ENCODE measurements at regions not wholly inside any gene's neighbourhood (a gene's known extent, or its start where the extent isn't known, plus 50 kb on each side); places are given as distances from the start of the nearest gene placed in this dataset.

DNA sequence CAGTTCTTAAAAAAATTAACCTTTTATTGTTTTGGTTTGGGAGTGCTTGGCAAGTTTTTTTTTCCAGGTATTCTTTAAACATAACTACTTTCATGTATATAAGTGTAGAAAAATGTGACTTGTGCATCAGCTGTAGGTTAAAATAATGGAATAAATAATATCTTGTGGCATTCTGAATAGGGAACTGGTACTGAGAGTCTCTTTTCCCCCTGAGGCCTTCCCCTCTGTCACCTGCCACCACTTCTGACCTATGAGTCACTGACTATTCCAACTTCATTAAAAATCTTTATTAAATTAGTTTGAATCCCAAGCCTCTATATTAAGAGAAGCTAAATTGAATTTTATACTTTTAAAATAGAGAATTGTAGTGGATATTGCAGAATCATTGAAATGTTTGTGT, 805.7 kb downstream of the METTL15 start:
- intact Hi-C loops (cut with micrococcal nuclease) (no loop called here), dilution Hi-C loops (cut with MboI; ENCODE audit: extremely low pct_ligation_motif_present, low sequenced_read_pairs) (no loop called here)
- ChIA-PET POLR2A (no interaction called here), CTCF (no interaction called here)
- Histone ChIP-seq H3K4me2 (ENCODE audit: insufficient read depth, low read length) (no peak overlapping the region), H3K27me3 (ENCODE audit: control insufficient read depth in 2 of 2, insufficient read depth in 2 of 2, low read length in 2 of 2) (no peaks in the 10 kb centered on the region), H3K4me1 (ENCODE audit: control insufficient read depth, extremely low read depth, insufficient read depth, low read length) (peaks cover 23% of the 10 kb centered on the region), H2AFZ (ENCODE audit: low read depth, low read length) (no peak overlapping the region), H3K9ac (replicated peaks; ENCODE audit: extremely low read depth, insufficient read depth, low read length) (no peak overlapping the region), H3K9me1 (replicated peaks; ENCODE audit: control insufficient read depth, extremely low read depth, insufficient read depth, low read length) (no peaks in the 10 kb centered on the region), H3K27ac (ENCODE audit: insufficient read depth, low read depth, low read length) (no peak overlapping the region), H3K79me2 (ENCODE audit: control insufficient read depth, insufficient read depth, low read length) (no peaks in the 10 kb centered on the region), H4K20me1 (replicated peaks; ENCODE audit: control insufficient read depth, extremely low read depth, insufficient read depth, low read length) (no peaks in the 10 kb centered on the region), H3K36me3 (ENCODE audit: control insufficient read depth in 2 of 2, extremely low read depth in 1 of 2, insufficient read depth in 2 of 2, low read length in 2 of 2) (no peaks in the 10 kb centered on the region), H3K4me3 (replicated peaks in 1 of 3; ENCODE audit: insufficient read depth in 1 of 3, low read depth in 1 of 3, low read length in 3 of 3) (no peak overlapping the region), H3K9me3 (replicated peaks; ENCODE audit: control insufficient read depth, insufficient read depth, low read length) (no peaks in the 10 kb centered on the region)
- TF ChIP-seq, protein P1, sequence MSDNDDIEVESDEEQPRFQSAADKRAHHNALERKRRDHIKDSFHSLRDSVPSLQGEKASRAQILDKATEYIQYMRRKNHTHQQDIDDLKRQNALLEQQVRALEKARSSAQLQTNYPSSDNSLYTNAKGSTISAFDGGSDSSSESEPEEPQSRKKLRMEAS (IDR thresholded peaks at IDR 0.05; ENCODE audit: insufficient read depth, insufficient read length) = no peak
- no peak for TF ChIP-seq GATA2 (IDR thresholded peaks at IDR 0.05; ENCODE audit: insufficient read depth, insufficient read length, low read depth, low read length)
- no peak for TF ChIP-seq FOS (IDR thresholded peaks at IDR 0.05; ENCODE audit: borderline replicate concordance, insufficient read depth, low read length)
- TF ChIP-seq, protein P2, sequence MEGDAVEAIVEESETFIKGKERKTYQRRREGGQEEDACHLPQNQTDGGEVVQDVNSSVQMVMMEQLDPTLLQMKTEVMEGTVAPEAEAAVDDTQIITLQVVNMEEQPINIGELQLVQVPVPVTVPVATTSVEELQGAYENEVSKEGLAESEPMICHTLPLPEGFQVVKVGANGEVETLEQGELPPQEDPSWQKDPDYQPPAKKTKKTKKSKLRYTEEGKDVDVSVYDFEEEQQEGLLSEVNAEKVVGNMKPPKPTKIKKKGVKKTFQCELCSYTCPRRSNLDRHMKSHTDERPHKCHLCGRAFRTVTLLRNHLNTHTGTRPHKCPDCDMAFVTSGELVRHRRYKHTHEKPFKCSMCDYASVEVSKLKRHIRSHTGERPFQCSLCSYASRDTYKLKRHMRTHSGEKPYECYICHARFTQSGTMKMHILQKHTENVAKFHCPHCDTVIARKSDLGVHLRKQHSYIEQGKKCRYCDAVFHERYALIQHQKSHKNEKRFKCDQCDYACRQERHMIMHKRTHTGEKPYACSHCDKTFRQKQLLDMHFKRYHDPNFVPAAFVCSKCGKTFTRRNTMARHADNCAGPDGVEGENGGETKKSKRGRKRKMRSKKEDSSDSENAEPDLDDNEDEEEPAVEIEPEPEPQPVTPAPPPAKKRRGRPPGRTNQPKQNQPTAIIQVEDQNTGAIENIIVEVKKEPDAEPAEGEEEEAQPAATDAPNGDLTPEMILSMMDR (IDR thresholded peaks at IDR 0.05; ENCODE audit: extremely low read depth in 1 of 2, insufficient read depth in 1 of 2, low read depth in 1 of 2, low read length in 2 of 2) = no peak
- TF ChIP-seq POLR2A (IDR thresholded peaks at IDR 0.05; ENCODE audit: low read depth, low read length) = no peak
- DNase-seq (ENCODE audit: low read depth, low spot score) (no peak), FAIRE-seq (no peak)
- BruUV-seq (replicated peaks) = no TSS peak

DNA sequence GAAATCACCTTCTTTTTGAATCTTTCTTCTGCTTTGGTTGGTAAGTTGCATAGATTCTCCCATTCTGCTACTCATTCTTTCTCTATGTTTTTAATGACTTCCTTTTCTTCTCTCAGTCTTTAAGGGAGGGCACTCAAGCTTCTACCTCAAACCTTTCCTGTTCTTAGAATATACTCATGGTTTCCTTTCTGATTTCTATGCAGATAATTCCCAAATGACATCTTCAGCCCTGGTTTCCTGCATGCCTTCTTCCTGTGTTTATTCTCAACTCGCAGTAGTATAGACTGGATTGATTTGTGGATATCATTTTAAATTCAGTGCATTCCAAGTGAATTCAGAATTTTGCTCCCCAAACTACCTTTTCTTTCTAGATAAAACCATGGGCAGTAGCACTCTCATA, 803.6 kb downstream of the METTL15 start:
- no TSS peak for BruUV-seq (replicated peaks)
- DNase-seq (ENCODE audit: low read depth, low spot score) (peak; percentile 49), FAIRE-seq (no peak)
- no peak overlapping the region for H3K4me3 ChIP-seq (replicated peaks in 1 of 3; ENCODE audit: insufficient read depth in 1 of 3, low read depth in 1 of 3, low read length in 3 of 3)
- H3K27ac ChIP-seq (ENCODE audit: insufficient read depth, low read depth, low read length) = peak overlapping the region; percentile 41
- peak; percentile 83 for TF ChIP-seq GATA2 (IDR thresholded peaks at IDR 0.05; ENCODE audit: insufficient read depth, insufficient read length, low read depth, low read length)
- TF ChIP-seq, protein P1 (IDR thresholded peaks at IDR 0.05; ENCODE audit: insufficient read depth, insufficient read length) = no peak
- no peaks in the 10 kb centered on the region for H3K27me3 ChIP-seq (ENCODE audit: control insufficient read depth in 2 of 2, insufficient read depth in 2 of 2, low read length in 2 of 2)
- H4K20me1 ChIP-seq (replicated peaks; ENCODE audit: control insufficient read depth, extremely low read depth, insufficient read depth, low read length) = no peaks in the 10 kb centered on the region
- intact Hi-C loops (cut with micrococcal nuclease) (no loop called here), dilution Hi-C loops (cut with MboI; ENCODE audit: extremely low pct_ligation_motif_present, low sequenced_read_pairs) (no loop called here)
- ChIA-PET POLR2A (no interaction called here), CTCF (interaction anchor here (0.9 to 1.3 kb wide), 3 partner anchors 8 to 11 kb away, joined by 3 read pairs; no protein-coding TSS in a partner anchor)
- H2AFZ ChIP-seq (ENCODE audit: low read depth, low read length) = peak overlapping the region; percentile 34
- no peaks in the 10 kb centered on the region for H3K9me3 ChIP-seq (replicated peaks; ENCODE audit: control insufficient read depth, insufficient read depth, low read length)
- no peaks in the 10 kb centered on the region for H3K79me2 ChIP-seq (ENCODE audit: control insufficient read depth, insufficient read depth, low read length)
- peaks cover 23% of the 10 kb centered on the region for H3K4me1 ChIP-seq (ENCODE audit: control insufficient read depth, extremely low read depth, insufficient read depth, low read length)
- no peaks in the 10 kb centered on the region for H3K9me1 ChIP-seq (replicated peaks; ENCODE audit: control insufficient read depth, extremely low read depth, insufficient read depth, low read length)
- no peaks in the 10 kb centered on the region for H3K36me3 ChIP-seq (ENCODE audit: control insufficient read depth in 2 of 2, extremely low read depth in 1 of 2, insufficient read depth in 2 of 2, low read length in 2 of 2)
- peak overlapping the region; percentile 72 for H3K4me2 ChIP-seq (ENCODE audit: insufficient read depth, low read length)
- no peak overlapping the region for H3K9ac ChIP-seq (replicated peaks; ENCODE audit: extremely low read depth, insufficient read depth, low read length)
